H1 (cell line): ENCODE measurements at regions not wholly inside any gene's neighbourhood (a gene's known extent, or its start where the extent isn't known, plus 50 kb on each side); places are given as distances from the start of the nearest gene placed in this dataset.

Source experiments
- KDM5A ChIP-seq: fragments of 200-600 bp; IDR thresholded peaks from 2 replicates; pipeline ENCODE4 v1.7.1; 2012; ENCODE audit warnings: mild to moderate bottlenecking, low read length, inconsistent platforms, mixed read lengths
- NANOG ChIP-seq: IDR thresholded peaks from 2 replicates; pipeline ENCODE4 v1.6.1; 2011; ENCODE audit warnings: low read length, low read depth, mild to moderate bottlenecking, inconsistent platforms; ENCODE audit not compliant: insufficient read depth, poor library complexity, severe bottlenecking

- TF ChIP-seq NANOG = no peak
- no peak for TF ChIP-seq KDM5A
Observed at GRCh38 chr5:115429345-115429940, 115.1 kb downstream of the FEM1C start (continued).
